CMK (cell line): ENCODE measurements at regions not wholly inside any gene's neighbourhood (a gene's known extent, or its start where the extent isn't known, plus 50 kb on each side); places are given as distances from the start of the nearest gene placed in this dataset.
"Not testable (repeated sequence)": the region's sequence is repeated elsewhere in the genome, so short reads cannot be mapped to it uniquely, and the experiment has no call there.

Experiments used
- DNase-seq: peaks from one replicate; pipeline ENCODE4 v3.0.0-alpha.2; 2010; ENCODE audit warnings: low read depth

DNA sequence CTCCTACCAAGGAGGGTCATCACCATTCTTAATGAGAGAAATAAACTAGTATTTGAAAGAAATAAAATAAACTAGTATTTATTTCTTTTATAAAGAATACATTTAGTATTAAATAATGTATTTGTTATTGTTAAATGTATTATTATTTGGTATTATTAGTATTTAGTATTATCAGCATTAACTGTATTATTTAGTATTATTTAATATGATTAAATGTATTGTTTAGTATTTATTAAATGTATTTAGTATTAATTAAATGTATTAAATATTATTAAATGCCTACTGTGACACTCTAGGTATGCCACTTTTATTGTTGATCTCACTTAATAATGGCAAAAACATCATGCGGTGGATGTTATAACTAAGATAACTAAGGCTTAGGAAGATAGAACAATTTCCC is 353.6 kb upstream of the MAP2 start:
- DNase-seq = no peak

DNA sequence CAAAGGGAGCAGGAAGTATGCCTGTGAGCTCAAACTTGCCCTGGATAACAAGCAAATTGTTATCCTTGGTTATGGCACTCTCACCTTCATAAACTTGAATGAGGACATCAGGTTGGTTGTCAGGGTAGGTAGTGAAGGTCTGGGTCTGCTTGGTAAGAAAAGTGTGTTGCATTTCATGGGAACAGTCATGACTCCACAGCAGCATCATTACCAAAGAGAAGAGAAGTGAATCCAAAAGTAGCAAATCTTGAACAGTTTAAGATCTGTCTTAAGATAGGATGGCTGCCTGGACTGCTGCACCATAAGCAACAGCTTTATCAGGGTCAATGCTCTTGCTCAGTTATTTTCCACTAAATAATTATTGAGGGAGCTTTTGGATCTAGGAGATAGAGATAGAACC is 350.7 kb upstream of the MAP2 start:
- no peak for DNase-seq

DNA sequence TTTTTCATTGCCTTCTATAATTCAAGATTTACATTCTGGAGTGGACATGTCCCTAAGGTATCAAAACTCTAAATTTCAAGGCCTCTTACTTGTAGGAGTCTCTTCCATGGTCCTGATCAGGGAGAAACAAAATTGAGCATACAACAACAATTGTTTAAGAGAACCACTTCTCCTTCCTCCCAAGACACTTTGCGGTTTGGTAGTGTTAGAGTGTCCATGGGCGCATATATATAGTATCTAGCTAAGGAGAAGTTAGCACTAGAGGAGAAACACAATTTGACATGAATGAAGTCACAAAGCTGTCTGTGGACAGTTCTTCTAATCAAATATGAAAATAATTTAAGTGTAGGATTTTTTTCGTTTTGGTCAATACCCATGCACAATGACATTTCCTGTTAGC is 349.1 kb upstream of the MAP2 start:
- no peak for DNase-seq

DNA sequence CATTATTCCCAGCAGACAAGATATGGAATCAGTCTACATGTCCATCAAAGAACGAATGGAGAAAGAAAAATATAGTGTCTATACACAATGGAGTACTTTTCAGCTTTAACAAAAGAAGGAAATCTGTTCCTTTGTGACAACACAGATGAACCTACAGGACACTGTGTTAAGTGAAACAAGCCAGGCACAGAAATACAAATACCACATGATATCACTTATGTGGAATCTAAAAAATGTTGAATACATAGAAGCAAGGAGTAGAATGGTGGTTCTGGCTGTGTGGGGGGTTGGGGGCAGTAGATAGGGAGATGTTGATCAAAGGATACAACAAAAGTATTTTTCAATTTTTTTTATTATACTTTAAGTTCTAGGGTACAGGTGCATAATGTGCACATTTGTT is 347.7 kb upstream of the MAP2 start:
- DNase-seq = no peak

GRCh38 chr2:209086761-209087160 is 337.1 kb upstream of the MAP2 start:
- no peak for DNase-seq

DNA sequence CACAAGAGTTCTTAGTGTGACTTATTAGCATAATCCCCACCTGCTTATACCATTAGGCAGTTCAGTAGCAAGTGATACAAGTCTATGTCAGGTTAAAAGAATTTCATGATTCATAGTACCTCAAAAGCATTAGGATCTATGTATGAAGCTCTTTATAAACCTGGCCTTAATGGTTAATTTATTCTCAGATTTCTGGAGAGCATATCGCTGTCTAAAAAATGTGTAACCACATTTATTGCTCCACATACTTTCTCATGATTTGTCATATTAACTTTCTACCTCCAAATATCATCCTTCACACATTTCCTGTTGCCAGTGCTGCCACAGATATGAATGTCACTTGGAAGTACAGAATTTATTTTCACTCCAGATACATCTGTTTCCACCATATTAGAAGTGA is 332.8 kb upstream of the MAP2 start:
- DNase-seq = no peak

DNA sequence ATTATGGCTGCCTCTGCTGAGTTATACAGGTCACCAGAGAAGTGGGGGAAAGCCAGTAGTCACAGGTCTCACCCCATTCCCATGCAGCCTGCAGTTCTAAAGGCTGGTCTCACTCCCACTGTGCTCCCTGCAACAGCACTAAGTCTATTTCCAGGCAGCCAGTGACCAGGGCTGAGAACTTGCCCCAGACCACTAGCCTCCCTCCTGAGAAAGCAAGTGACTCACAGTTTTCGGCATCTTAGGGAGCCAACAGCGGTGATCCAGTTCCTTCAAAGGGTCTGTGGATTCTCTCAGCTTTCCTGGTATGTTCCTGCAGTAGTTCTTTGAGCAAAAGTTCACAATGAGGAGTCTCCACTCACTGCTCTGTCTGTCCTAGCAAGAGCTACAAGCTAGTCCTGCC is 329.6 kb upstream of the MAP2 start:
- no peak for DNase-seq

DNA sequence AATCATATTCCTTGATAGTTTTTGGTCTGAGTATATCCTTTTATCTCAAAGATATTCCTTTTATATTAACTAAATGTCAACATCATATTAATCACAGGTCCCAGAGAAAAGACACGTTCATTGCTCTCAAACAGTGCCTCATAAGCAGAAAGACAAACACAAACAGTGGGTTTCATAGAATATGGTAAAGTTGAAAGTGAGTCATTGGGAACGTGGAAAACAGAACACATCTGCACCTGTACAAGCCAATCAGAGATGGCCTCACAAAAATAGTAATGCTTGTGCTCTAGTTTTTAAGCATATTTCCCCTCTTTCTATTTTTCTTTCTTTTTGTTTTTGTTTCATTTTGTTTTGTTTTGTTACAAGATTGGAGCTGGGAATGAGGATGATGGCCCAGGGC is 328.4 kb upstream of the MAP2 start:
- no peak for DNase-seq

- no peak for DNase-seq
Measured at GRCh38 chr2:209097168-209097567, 326.7 kb upstream of the MAP2 start.

DNA sequence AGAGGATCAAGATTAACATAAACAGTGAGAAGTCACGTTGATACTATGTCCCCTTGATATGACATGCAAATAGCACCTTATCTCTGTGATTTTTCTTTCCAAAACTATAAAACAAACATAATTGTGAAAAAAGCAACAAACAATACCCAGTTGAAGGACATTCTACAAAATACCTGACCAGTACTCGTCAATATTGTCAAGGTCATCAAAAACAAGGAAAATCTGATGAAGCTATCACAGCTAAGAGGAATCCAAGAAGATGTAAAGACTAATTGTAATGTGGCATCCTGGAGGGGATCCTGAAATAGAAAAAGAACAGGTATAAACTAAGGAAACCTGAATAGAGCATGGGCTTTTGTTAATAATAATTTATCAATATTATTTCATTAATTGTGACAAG is 321.5 kb upstream of the MAP2 start:
- DNase-seq = no peak

- DNase-seq = no peak
Measured at GRCh38 chr2:209113026-209113425, 310.8 kb upstream of the MAP2 start.

DNA sequence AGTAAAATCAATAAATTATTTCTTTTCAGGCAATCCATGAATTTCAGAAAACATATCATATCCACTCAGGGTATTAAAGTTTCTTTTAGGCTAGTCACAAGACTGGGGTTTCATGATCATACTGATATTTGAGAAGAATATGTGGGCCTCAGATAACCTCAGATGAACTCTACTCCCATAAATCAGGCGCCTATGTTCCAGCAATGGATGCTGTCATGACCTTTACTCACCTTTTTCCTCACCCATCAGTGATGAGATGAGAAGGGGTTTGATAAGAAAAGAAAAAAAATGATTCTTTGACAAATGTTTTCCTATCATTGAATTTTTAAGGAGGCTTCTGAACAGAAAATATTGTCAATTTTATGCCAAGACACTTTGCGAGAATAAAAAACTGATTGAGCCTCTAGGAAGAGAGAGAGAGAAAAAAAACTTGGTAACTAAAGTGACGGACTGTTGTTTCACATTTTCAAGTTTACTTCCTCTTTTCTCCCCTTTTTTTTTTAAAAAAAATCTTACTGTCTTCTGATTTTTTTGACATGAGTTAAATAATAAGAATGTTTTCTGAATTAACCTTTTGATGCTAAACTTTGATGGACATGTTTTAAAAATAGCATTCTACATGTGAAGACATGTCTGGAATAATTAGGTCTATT is 309.1 kb upstream of the MAP2 start:
- DNase-seq = no peak

- no peak for DNase-seq
Measured at GRCh38 chr2:209121691-209122090, 302.2 kb upstream of the MAP2 start.

DNA sequence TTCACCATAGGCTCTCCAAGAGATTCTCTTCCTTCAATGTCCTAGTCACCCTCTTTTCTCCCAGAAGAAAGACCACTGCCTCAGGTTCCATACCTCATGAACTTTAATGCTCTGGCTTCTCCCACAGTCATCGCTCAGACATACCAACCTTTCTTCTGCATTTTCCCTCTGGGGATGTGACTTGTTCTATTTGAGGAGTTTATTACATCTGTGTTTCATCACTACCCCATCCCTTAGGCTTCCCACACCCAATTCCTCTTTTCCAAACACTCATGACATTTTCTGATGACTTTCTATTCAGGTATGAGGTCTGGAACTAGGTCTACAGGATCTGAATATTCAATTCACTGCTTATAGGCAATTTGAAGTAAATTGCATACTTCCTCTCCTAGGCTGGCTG is 298.6 kb upstream of the MAP2 start:
- DNase-seq = no peak

DNA sequence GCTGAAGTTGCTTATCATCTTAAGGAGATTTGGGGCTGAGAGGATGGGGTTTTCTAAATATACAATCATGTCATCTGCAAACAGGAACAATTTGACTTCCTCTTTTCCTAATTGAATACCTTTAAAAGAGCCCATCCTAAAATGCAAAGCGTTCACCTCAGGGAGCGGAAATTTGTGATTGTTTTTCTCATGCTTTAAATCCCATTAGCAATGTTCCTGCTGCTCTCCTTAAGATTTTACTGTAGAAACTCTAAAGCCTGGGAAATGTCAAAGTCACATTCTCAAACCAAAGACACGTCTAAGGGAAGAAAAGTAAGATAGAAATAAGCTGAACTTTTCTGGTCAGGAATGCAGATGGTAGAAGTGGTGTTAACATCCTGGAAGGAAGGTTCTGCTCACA is 285.8 kb upstream of the MAP2 start:
- DNase-seq = no peak

DNA sequence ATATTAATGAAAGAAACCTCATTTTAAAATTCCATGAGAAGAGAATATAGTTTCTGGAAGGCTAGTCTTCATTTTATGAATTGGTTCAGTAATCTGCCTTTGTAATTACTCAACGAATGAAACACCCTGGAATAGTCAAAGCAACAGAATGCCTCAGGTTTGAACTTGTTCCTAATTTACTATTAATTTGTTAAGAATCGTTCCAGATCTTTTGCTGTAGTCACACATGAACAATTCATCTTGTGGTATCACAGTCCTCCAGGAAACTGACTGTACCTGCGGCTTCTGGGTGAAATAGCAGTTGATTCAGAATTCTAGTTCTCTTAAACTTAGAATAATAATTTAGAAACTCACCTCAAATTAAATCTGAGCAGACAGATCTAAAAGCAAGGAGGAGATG is 282.7 kb upstream of the MAP2 start:
- no peak for DNase-seq

DNA sequence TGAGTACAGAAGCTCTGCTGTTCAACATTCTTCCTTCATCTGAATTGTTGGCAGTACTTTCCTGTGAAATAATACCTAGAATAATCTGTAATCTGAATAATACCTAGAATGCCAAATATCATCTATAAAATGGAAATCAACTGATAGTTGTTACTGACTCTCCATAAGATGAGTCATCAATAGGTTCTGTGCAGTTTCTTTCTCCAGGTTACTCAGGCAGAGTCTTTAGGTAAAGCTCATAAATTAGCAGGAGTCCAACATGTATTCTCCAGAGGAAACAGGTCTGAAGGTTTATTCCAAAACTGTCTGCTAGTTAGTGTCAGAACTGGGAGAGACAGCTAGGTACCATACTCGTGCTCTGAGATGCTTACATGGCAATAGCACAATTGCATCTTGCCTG is 282.0 kb upstream of the MAP2 start:
- DNase-seq = no peak

- DNase-seq = not testable (repeated sequence)
Measured at GRCh38 chr2:209145220-209145691, 278.6 kb upstream of the MAP2 start.

GRCh38 chr2:209145941-209146681 is 277.7 kb upstream of the MAP2 start:
- no peak for DNase-seq

- no peak for DNase-seq
Measured at GRCh38 chr2:209146682-209147320, 277.0 kb upstream of the MAP2 start.

GRCh38 chr2:209147981-209148380 is 275.9 kb upstream of the MAP2 start:
- no peak for DNase-seq

DNA sequence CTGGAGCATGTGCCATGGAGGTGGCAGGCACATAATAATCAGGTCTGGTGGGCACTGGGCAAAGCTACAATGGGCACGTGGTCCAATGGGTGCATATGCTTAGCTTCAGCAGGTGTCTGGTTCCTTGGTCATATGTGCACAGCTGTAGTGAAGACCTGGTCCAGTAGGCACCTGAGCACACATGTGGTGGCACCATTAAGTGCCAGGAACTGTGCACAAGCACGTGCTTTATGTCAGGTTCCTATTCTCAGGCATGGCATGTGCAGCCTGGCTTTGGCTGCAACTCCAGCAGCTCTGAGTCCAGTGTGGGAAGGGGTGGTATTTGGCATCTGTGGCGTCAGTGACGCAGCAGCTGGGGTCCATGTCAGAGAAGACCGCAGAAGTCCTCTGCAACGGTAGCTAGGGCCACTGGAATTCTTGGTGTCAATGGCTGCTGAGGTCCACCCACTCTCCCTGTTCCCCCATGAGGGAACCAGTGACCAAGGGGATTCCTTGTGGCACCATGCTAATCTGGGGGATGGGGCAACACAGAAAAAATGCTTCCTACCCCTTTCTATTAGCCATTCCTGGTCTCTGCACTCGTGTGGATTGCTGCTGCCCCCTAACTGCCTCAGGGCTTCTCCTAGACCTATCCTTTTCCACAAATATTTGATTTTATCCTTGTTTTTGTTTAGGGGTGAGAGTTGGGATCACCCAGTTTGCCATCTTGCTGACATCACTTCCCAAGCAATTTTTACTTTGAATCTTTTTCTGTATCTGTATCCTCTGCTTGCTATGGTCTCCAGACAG is 262.9 kb upstream of the MAP2 start:
- no peak for DNase-seq

DNA sequence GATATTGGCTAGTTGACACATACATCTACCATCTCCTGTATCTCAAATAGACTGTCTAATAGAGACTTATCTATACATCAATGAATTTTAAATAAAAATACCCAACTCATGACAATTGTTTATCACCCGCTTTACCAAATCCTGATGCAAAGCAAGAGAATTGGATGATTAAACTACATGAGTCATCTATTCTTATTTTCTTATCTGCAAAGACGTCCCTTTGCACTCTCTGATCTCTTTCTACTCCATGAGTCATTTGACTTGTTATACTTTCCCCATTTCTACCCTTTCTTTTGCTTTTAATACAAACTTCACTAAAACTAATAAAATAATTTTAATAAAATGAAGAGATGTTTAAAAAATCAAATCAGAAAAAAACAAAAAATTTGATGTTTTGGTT is 261.7 kb upstream of the MAP2 start:
- no peak for DNase-seq
